Neuronal stem cell (in vitro differentiated cells): ENCODE measurements at regions not wholly inside any gene's neighbourhood (a gene's known extent, or its start where the extent isn't known, plus 50 kb on each side); places are given as distances from the start of the nearest gene placed in this dataset.
"Not testable (repeated sequence)": the region's sequence is repeated elsewhere in the genome, so short reads cannot be mapped to it uniquely, and the experiment has no call there.

Experiments used
- DNase-seq: peaks from one replicate; pipeline ENCODE4 v3.0.0-alpha.2; 2013; ENCODE audit warnings: low spot score
- H2AFZ ChIP-seq: one replicate; pipeline ENCODE4 v1.6.1; 2013; ENCODE audit warnings: mild to moderate bottlenecking, low read length, inconsistent platforms
- H2AK5ac ChIP-seq: 2 replicates; pipeline ENCODE4 v1.6.1; 2013; ENCODE audit warnings: low read depth, mild to moderate bottlenecking, inconsistent platforms, low read length, moderate library complexity, mixed read lengths
- H2BK120ac ChIP-seq: 2 replicates; pipeline ENCODE4 v1.6.1; 2013; ENCODE audit warnings: low read depth, mild to moderate bottlenecking, inconsistent platforms, low read length, moderate library complexity, mixed read lengths
- H2BK12ac ChIP-seq: one replicate; pipeline ENCODE4 v1.6.1; 2013; ENCODE audit warnings: low read length, inconsistent platforms
- H2BK15ac ChIP-seq: 2 replicates; pipeline ENCODE4 v1.6.1; 2013; ENCODE audit warnings: mild to moderate bottlenecking, low read length, inconsistent platforms, mixed read lengths
- H2BK5ac ChIP-seq: one replicate; pipeline ENCODE4 v1.6.1; 2013; ENCODE audit warnings: inconsistent platforms, mild to moderate bottlenecking, low read length, moderate library complexity
- H3K14ac ChIP-seq: one replicate; pipeline ENCODE4 v1.6.1; 2013; ENCODE audit warnings: low read length, inconsistent platforms
- H3K18ac ChIP-seq: 2 replicates; pipeline ENCODE4 v1.6.1; 2013; ENCODE audit warnings: low read length, inconsistent platforms
- H3K23ac ChIP-seq: 2 replicates; pipeline ENCODE4 v1.6.1; 2013; ENCODE audit warnings: low read depth, mild to moderate bottlenecking, mixed read lengths, low read length, inconsistent platforms; ENCODE audit not compliant: poor library complexity
- H3K27ac ChIP-seq: replicated peaks from 3 replicates; pipeline ENCODE4 v1.5.1; 2013; ENCODE audit warnings: low read length, inconsistent platforms
- H3K27me3 ChIP-seq, 3 experiments: 2 replicates each; pipeline ENCODE4 v1.6.1; 2013; ENCODE audit warnings: low read length in 3 of 3, mild to moderate bottlenecking in 2 of 3, inconsistent platforms in 1 of 3, low read depth in 1 of 3, mixed read lengths in 1 of 3, moderate library complexity in 1 of 3; ENCODE audit not compliant: control insufficient read depth in 3 of 3, insufficient read depth in 3 of 3
- H3K36me3 ChIP-seq, 2 donors: replicated peaks in 1 of 2; 2 replicates each; pipeline ENCODE4 v1.6.1; 2013; ENCODE audit warnings: low read length in 2 of 2; ENCODE audit not compliant: control insufficient read depth in 2 of 2, insufficient read depth in 2 of 2
- H3K4ac ChIP-seq: 2 replicates; pipeline ENCODE4 v1.6.1; 2013; ENCODE audit warnings: inconsistent platforms, mild to moderate bottlenecking, low read length, moderate library complexity
- H3K4me1 ChIP-seq, 2 donors: 1 replicate in 1 of 2; 2 replicates in 1 of 2; pipeline ENCODE4 v1.6.1; 2013; ENCODE audit warnings: low read length in 2 of 2, low read depth in 1 of 2; ENCODE audit not compliant: control insufficient read depth in 2 of 2, insufficient read depth in 1 of 2
- H3K4me2 ChIP-seq: one replicate; pipeline ENCODE4 v1.6.1; 2013; ENCODE audit warnings: mild to moderate bottlenecking, low read length, inconsistent platforms; ENCODE audit not compliant: insufficient read depth, poor library complexity, severe bottlenecking
- H3K4me3 ChIP-seq, 2 donors: 2 replicates each; pipeline ENCODE4 v1.5.1; 2013; ENCODE audit warnings: low read length in 2 of 2, mild to moderate bottlenecking in 2 of 2, inconsistent platforms in 1 of 2, moderate library complexity in 1 of 2
- H3K79me1 ChIP-seq: one replicate; pipeline ENCODE4 v1.6.1; 2013; ENCODE audit warnings: low read depth, mild to moderate bottlenecking, inconsistent platforms, low read length, moderate library complexity
- H3K9ac ChIP-seq: one replicate; pipeline ENCODE4 v1.6.1; 2013; ENCODE audit warnings: mild to moderate bottlenecking, low read depth, low read length, inconsistent platforms; ENCODE audit not compliant: poor library complexity
- H3K9me3 ChIP-seq, 2 donors: replicated peaks in 1 of 2; 2 replicates each; pipeline versions ENCODE3 to v1.6.1; 2013; ENCODE audit warnings: low read length in 2 of 2, mild to moderate bottlenecking in 2 of 2, inconsistent platforms in 1 of 2, low read depth in 1 of 2, mixed read lengths in 1 of 2, moderate library complexity in 1 of 2; ENCODE audit not compliant: control insufficient read depth in 2 of 2, insufficient read depth in 1 of 2
- H4K8ac ChIP-seq: one replicate; pipeline ENCODE4 v1.6.1; 2013; ENCODE audit warnings: low read depth, mild to moderate bottlenecking, inconsistent platforms, low read length, moderate library complexity
- H4K91ac ChIP-seq: one replicate; pipeline ENCODE4 v1.6.1; 2013; ENCODE audit warnings: low read length, low read depth, mild to moderate bottlenecking, inconsistent platforms; ENCODE audit not compliant: poor library complexity
- WGBS, 2 donors: extraction: QIAGEN DNeasy Blood & Tissue Kit; methylation state at CpG; one replicate each; pipeline ENCODE4 v1.1.7; 2013; ENCODE audit warnings: missing lambda C conversion rate in 2 of 2, mixed read lengths in 1 of 2; ENCODE audit not compliant: insufficient read length in 2 of 2, insufficient replicate concordance in 1 of 2; ENCODE audit errors: extremely low coverage in 2 of 2; 5-methylcytosine and 5-hydroxymethylcytosine counted together

- Histone ChIP-seq H3K9ac (no peak overlapping the region), H2BK120ac (no peak overlapping the region), H3K18ac (no peak overlapping the region), H2AK5ac (no peak overlapping the region), H4K8ac (no peak overlapping the region), H3K4me3 (no peak overlapping the region), H2BK15ac (no peak overlapping the region), H3K4ac (no peak overlapping the region), H3K36me3 (no peaks in the 10 kb centered on the region), H3K9me3 (no peaks in the 10 kb centered on the region), H3K14ac (no peak overlapping the region), H4K91ac (no peak overlapping the region), H3K4me1 (no peaks in the 10 kb centered on the region), H3K4me2 (no peak overlapping the region), H3K27me3 (no peaks in the 10 kb centered on the region), H2BK5ac (no peak overlapping the region), H2BK12ac (no peak overlapping the region), H3K27ac (no peak overlapping the region), H3K79me1 (no peaks in the 10 kb centered on the region), H2AFZ (peak overlapping the region; percentile 45), H3K23ac (no peak overlapping the region)
- no CpG with 5 or more reads among the region's 5 CpGs for WGBS, 2 donors
- DNase-seq: no peak
Measured at GRCh38 chr2:184197413-184197812, 400.9 kb upstream of the ZNF804A start.

DNA sequence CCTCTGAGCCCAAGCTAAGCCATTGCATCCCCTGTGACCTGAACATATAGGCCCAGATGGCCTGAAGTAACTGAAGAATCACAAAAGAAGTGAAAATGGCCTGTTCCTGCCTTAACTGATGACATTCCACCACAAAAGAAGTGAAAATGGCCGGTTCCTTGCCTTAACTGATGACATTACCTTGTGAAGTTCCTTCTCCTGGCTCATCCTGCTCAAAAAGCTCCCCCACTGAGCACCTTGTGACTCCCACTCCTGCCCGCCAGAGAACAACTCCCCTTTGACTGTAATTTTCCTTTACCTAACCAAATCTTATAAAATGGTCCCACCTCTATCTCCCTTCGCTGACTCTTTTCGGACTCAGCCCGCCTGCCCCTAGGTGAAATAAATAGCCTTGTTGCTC, 399.5 kb upstream of the ZNF804A start:
- H3K4ac ChIP-seq, H3K23ac ChIP-seq, H3K36me3 ChIP-seq, H3K4me3 ChIP-seq, H4K8ac ChIP-seq, H2BK5ac ChIP-seq, H3K9ac ChIP-seq, H4K91ac ChIP-seq, H2BK15ac ChIP-seq, H2BK120ac ChIP-seq, H3K9me3 ChIP-seq, H3K18ac ChIP-seq, H3K4me1 ChIP-seq, DNase-seq, H3K27me3 ChIP-seq, H3K4me2 ChIP-seq, H2BK12ac ChIP-seq, H3K79me1 ChIP-seq, H2AK5ac ChIP-seq, H3K14ac ChIP-seq, H3K27ac ChIP-seq: not testable (repeated sequence)
- WGBS, 2 donors: no CpG with 5 or more reads among the region's 5 CpGs
- peak overlapping the region; percentile 17 for H2AFZ ChIP-seq

- no CpG with 5 or more reads among the region's 4 CpGs for WGBS, 2 donors
- Histone ChIP-seq H2BK12ac (no peak overlapping the region), H3K18ac (no peak overlapping the region), H3K36me3 (no peaks in the 10 kb centered on the region), H2AFZ (no peak overlapping the region), H3K23ac (no peak overlapping the region), H2BK5ac (no peak overlapping the region), H3K9ac (no peak overlapping the region), H3K79me1 (no peaks in the 10 kb centered on the region), H2BK120ac (no peak overlapping the region), H3K27me3 (no peaks in the 10 kb centered on the region), H3K4me2 (no peak overlapping the region), H3K4me3 (no peak overlapping the region), H2AK5ac (no peak overlapping the region), H4K91ac (no peak overlapping the region), H2BK15ac (no peak overlapping the region), H3K4me1 (no peaks in the 10 kb centered on the region), H3K27ac (no peak overlapping the region), H3K4ac (no peak overlapping the region), H3K14ac (no peak overlapping the region), H4K8ac (no peak overlapping the region), H3K9me3 (no peaks in the 10 kb centered on the region)
- no peak for DNase-seq
Measured at GRCh38 chr2:184199274-184199673, 399.1 kb upstream of the ZNF804A start.

- H3K14ac ChIP-seq: no peak overlapping the region
- no peak overlapping the region for H3K4ac ChIP-seq
- H3K23ac ChIP-seq: no peak overlapping the region
- no peak overlapping the region for H2BK5ac ChIP-seq
- H3K36me3 ChIP-seq: no peaks in the 10 kb centered on the region
- no peak overlapping the region for H4K8ac ChIP-seq
- no peaks in the 10 kb centered on the region for H3K9me3 ChIP-seq
- no peak overlapping the region for H2BK15ac ChIP-seq
- H2AFZ ChIP-seq: no peak overlapping the region
- no peak for DNase-seq
- WGBS, 2 donors: no CpG with 5 or more reads among the region's 2 CpGs
- H2BK12ac ChIP-seq: no peak overlapping the region
- H3K9ac ChIP-seq: no peak overlapping the region
- H3K27ac ChIP-seq: no peak overlapping the region
- H3K18ac ChIP-seq: no peak overlapping the region
- no peaks in the 10 kb centered on the region for H3K79me1 ChIP-seq
- H3K27me3 ChIP-seq: no peaks in the 10 kb centered on the region
- no peak overlapping the region for H3K4me2 ChIP-seq
- no peak overlapping the region for H4K91ac ChIP-seq
- H2AK5ac ChIP-seq: no peak overlapping the region
- H3K4me1 ChIP-seq: no peaks in the 10 kb centered on the region
- no peak overlapping the region for H3K4me3 ChIP-seq
- no peak overlapping the region for H2BK120ac ChIP-seq
Measured at GRCh38 chr2:184201246-184201645, 397.1 kb upstream of the ZNF804A start.
